Cardiac muscle cell (in vitro differentiated cells and primary cell): ENCODE measurements at regions not wholly inside any gene's neighbourhood (a gene's known extent, or its start where the extent isn't known, plus 50 kb on each side); places are given as distances from the start of the nearest gene placed in this dataset.
"Not testable (repeated sequence)": the region's sequence is repeated elsewhere in the genome, so short reads cannot be mapped to it uniquely, and the experiment has no call there.

Source experiments
- DNase-seq, 2 donors: peaks; one replicate each; pipeline versions ENCODE4 v3.0.0 to v3.0.0-alpha.2; 2010 to 2017; ENCODE audit warnings: low read depth in 1 of 2, low spot score in 1 of 2
- H3K27ac ChIP-seq: fragments of 200-600 bp; sonication (generic); 2 replicates; pipeline ENCODE4 v1.5.1; 2016
- H3K27me3 ChIP-seq: fragments of 200-600 bp; sonication (generic); 2 replicates; pipeline ENCODE4 v1.6.0; 2016; ENCODE audit warnings: control low read depth
- H3K36me3 ChIP-seq: fragments of 200-600 bp; sonication (generic); 2 replicates; pipeline ENCODE4 v1.5.1; 2016; ENCODE audit warnings: control low read depth
- H3K4me1 ChIP-seq: fragments of 200-600 bp; sonication (generic); 2 replicates; pipeline ENCODE4 v1.8.1; 2017; ENCODE audit warnings: low read depth, mild to moderate bottlenecking, mixed run types
- H3K4me3 ChIP-seq: fragments of 200-600 bp; sonication (generic); 2 replicates; pipeline ENCODE4 v1.5.1; 2016; ENCODE audit warnings: mild to moderate bottlenecking
- H3K9me3 ChIP-seq: fragments of 200-600 bp; sonication (generic); 2 replicates; pipeline ENCODE4 v1.5.1; 2017; ENCODE audit warnings: low read depth, mild to moderate bottlenecking, control low read depth
- CTCF ChIP-seq: IDR thresholded peaks from 2 replicates; pipeline ENCODE4 v1.5.1; 2012; ENCODE audit warnings: low read depth, mild to moderate bottlenecking, low read length

- no peak for TF ChIP-seq CTCF
- no peak for DNase-seq
- no peak overlapping the region for H3K4me3 ChIP-seq
Measured at GRCh38 chr16:72645538-72645937, 402.4 kb downstream of the ZFHX3 start.

GRCh38 chr16:72644911-72645310 lies 403.0 kb downstream of the ZFHX3 start:
- TF ChIP-seq CTCF: no peak
- H3K9me3 ChIP-seq: no peaks in the 10 kb centered on the region
- no peaks in the 10 kb centered on the region for H3K36me3 ChIP-seq
- no peak overlapping the region for H3K27ac ChIP-seq
- H3K4me3 ChIP-seq: no peak overlapping the region
- no peak for DNase-seq
- H3K4me1 ChIP-seq: no peaks in the 10 kb centered on the region
- H3K27me3 ChIP-seq: no peaks in the 10 kb centered on the region

More at GRCh38 chr16:72645538-72645937, 402.4 kb downstream of the ZFHX3 start:
- Histone ChIP-seq H3K36me3 (no peaks in the 10 kb centered on the region), H3K27me3 (no peaks in the 10 kb centered on the region), H3K9me3 (no peaks in the 10 kb centered on the region), H3K4me1 (no peaks in the 10 kb centered on the region), H3K27ac (no peak overlapping the region)

GRCh38 chr16:72639494-72639893 lies 408.4 kb downstream of the ZFHX3 start:
- no peaks in the 10 kb centered on the region for H3K36me3 ChIP-seq
- no peaks in the 10 kb centered on the region for H3K9me3 ChIP-seq
- no peak overlapping the region for H3K4me3 ChIP-seq
- no peaks in the 10 kb centered on the region for H3K27me3 ChIP-seq
- no peak overlapping the region for H3K27ac ChIP-seq
- DNase-seq: no peak
- TF ChIP-seq CTCF: no peak
- H3K4me1 ChIP-seq: no peaks in the 10 kb centered on the region

GRCh38 chr16:72637306-72637705 lies 410.6 kb downstream of the ZFHX3 start:
- no peaks in the 10 kb centered on the region for H3K36me3 ChIP-seq
- no peak overlapping the region for H3K27ac ChIP-seq
- no peak for TF ChIP-seq CTCF
- H3K4me3 ChIP-seq: no peak overlapping the region
- H3K4me1 ChIP-seq: no peaks in the 10 kb centered on the region
- no peaks in the 10 kb centered on the region for H3K27me3 ChIP-seq
- no peaks in the 10 kb centered on the region for H3K9me3 ChIP-seq
- peak in 1 of 2 donors; percentile 77 for DNase-seq

GRCh38 chr16:72635694-72636093 lies 412.2 kb downstream of the ZFHX3 start:
- no peak for DNase-seq
- H3K27me3 ChIP-seq: no peaks in the 10 kb centered on the region
- no peaks in the 10 kb centered on the region for H3K36me3 ChIP-seq
- TF ChIP-seq CTCF: no peak
- no peaks in the 10 kb centered on the region for H3K4me1 ChIP-seq
- no peak overlapping the region for H3K4me3 ChIP-seq
- H3K27ac ChIP-seq: no peak overlapping the region
- no peaks in the 10 kb centered on the region for H3K9me3 ChIP-seq

GRCh38 chr16:72635104-72635503 lies 412.8 kb downstream of the ZFHX3 start:
- H3K9me3 ChIP-seq: no peaks in the 10 kb centered on the region
- no peak for TF ChIP-seq CTCF
- no peaks in the 10 kb centered on the region for H3K27me3 ChIP-seq
- H3K36me3 ChIP-seq: no peaks in the 10 kb centered on the region
- no peak for DNase-seq
- H3K27ac ChIP-seq: no peak overlapping the region
- H3K4me1 ChIP-seq: no peaks in the 10 kb centered on the region
- no peak overlapping the region for H3K4me3 ChIP-seq

- H3K36me3 ChIP-seq, H3K9me3 ChIP-seq, H3K4me1 ChIP-seq, DNase-seq, H3K27me3 ChIP-seq: not testable (repeated sequence)
- Histone ChIP-seq H3K4me3 (peak overlapping the region; percentile 42), H3K27ac (peak overlapping the region; percentile 41)
Measured at GRCh38 chr16:72627182-72627896, 420.6 kb downstream of the ZFHX3 start.
